GM12878 (cell line): ENCODE measurements at regions not wholly inside any gene's neighbourhood (a gene's known extent, or its start where the extent isn't known, plus 50 kb on each side); places are given as distances from the start of the nearest gene placed in this dataset.

Source experiments
- ATAC-seq: fragments of 200-7000 bp; cut with Tn5 transposase; 3 replicates; pipeline ENCODE4 v1.9.1; 2020; ENCODE audit warnings: mild to moderate bottlenecking, moderate library complexity
- BruUV-seq: library from RNA; stranded (reverse); fragments of 400-500 nt; replicated peaks from 2 replicates; lab custom pipeline; 2021; lab: Mats Ljungman, UMichigan
- CTCF ChIA-PET: fragments of 300-600 bp; sonication (Branson Sonifier 250); formaldehyde crosslinking; extraction: SDS; loops from one replicate; lab custom pipeline; 2021; ENCODE audit warnings: inconsistent platforms; lab: Yijun Ruan, JAX
- POLR2A ChIA-PET: fragments of 350-600 bp; formaldehyde crosslinking; extraction: SDS; loops from one replicate; lab custom pipeline; 2021; ENCODE audit warnings: inconsistent platforms; lab: Charles Lee
- RAD21 ChIA-PET: fragments of 300-600 bp; sonication (Branson Sonifier 250); formaldehyde crosslinking; loops from one replicate; lab custom pipeline; 2023; ENCODE audit warnings: antibody characterized with exemption; ENCODE audit not compliant: unreplicated experiment; lab: Charles Lee
- SMC1A ChIA-PET: fragments of 300-600 bp; sonication (Branson Sonifier 250); formaldehyde crosslinking; loops from one replicate; lab custom pipeline; 2023; ENCODE audit not compliant: unreplicated experiment, uncharacterized antibody; lab: Charles Lee
- DNase-seq: peaks from one replicate; pipeline ENCODE4 v3.0.0-alpha.2; 2011; ENCODE audit warnings: low read depth, low spot score
- FAIRE-seq: peaks from 3 replicates; lab custom pipeline; 2011; peaks lifted over from hg19 to GRCh38; lab: Jason Lieb, UNC
- H2AFZ ChIP-seq: 2 replicates; pipeline ENCODE4 v1.6.0; 2011; ENCODE audit warnings: low read depth, low read length, control low read depth; ENCODE audit not compliant: control insufficient read depth
- H3K27ac ChIP-seq: 2 replicates; pipeline ENCODE4 v1.5.1; 2011; ENCODE audit warnings: control low read depth; ENCODE audit not compliant: control insufficient read depth, insufficient read depth
- H3K27me3 ChIP-seq, 2 experiments: replicated peaks in 1 of 2; 2 replicates each; pipeline versions ENCODE4 v1.6.0 to v1.6.1; 2011; ENCODE audit warnings: low read length in 1 of 2; ENCODE audit not compliant: control insufficient read depth in 2 of 2, insufficient read depth in 2 of 2
- H3K36me3 ChIP-seq, 2 experiments: 2 replicates each; pipeline ENCODE4 v1.5.1; 2011; ENCODE audit warnings: low read length in 1 of 2; ENCODE audit not compliant: control insufficient read depth in 2 of 2, insufficient read depth in 2 of 2
- H3K4me1 ChIP-seq: 2 replicates; pipeline ENCODE4 v1.6.1; 2011; ENCODE audit warnings: mild to moderate bottlenecking, low read length, moderate library complexity, mixed read lengths; ENCODE audit not compliant: control insufficient read depth, insufficient read depth
- H3K4me2 ChIP-seq: 2 replicates; pipeline ENCODE4 v1.6.0; 2011; ENCODE audit warnings: control low read depth; ENCODE audit not compliant: control insufficient read depth, insufficient read depth
- H3K4me3 ChIP-seq: fragments of 200-600 bp; sonication (generic); 2 replicates; pipeline ENCODE4 v1.5.1; 2016
- H3K79me2 ChIP-seq: 2 replicates; pipeline ENCODE4 v1.6.0; 2011; ENCODE audit warnings: low read length; ENCODE audit not compliant: control insufficient read depth, insufficient read depth
- H3K9ac ChIP-seq: 2 replicates; pipeline ENCODE4 v1.8.0; 2011; ENCODE audit warnings: low read length, control low read depth, mixed read lengths; ENCODE audit not compliant: control insufficient read depth, insufficient read depth
- H3K9me3 ChIP-seq: replicated peaks from 3 replicates; pipeline ENCODE4 v1.5.1; 2011; ENCODE audit warnings: mild to moderate bottlenecking, low read length; ENCODE audit not compliant: control insufficient read depth, insufficient read depth
- H4K20me1 ChIP-seq: 2 replicates; pipeline ENCODE4 v1.6.0; 2011; ENCODE audit not compliant: control insufficient read depth, insufficient read depth
- BCL3 ChIP-seq: IDR thresholded peaks from 2 replicates; pipeline ENCODE4 v1.6.1; 2011; ENCODE audit warnings: borderline replicate concordance, low read depth, mild to moderate bottlenecking, moderate library complexity, low read length; ENCODE audit not compliant: insufficient read depth, poor library complexity, severe bottlenecking
- HSF1 ChIP-seq: fragments of 150-350 bp; IDR thresholded peaks from 2 replicates; pipeline ENCODE4 v1.6.1; 2014; ENCODE audit warnings: mild to moderate bottlenecking, low read depth, low read length
- MLLT1 ChIP-seq: fragments of 450-650 bp; IDR thresholded peaks from 2 replicates; pipeline ENCODE4 v1.6.1; 2016; ENCODE audit warnings: mild to moderate bottlenecking
- MTA3 ChIP-seq: IDR thresholded peaks from 2 replicates; pipeline ENCODE4 v1.6.1; 2012; ENCODE audit warnings: low read length, inconsistent platforms, borderline replicate concordance
- SPI1 ChIP-seq: IDR thresholded peaks from 2 replicates; pipeline ENCODE4 v1.6.1; 2011; ENCODE audit warnings: low read depth, mild to moderate bottlenecking, low read length, moderate library complexity, borderline replicate concordance; ENCODE audit not compliant: insufficient read depth
- ZBED1 ChIP-seq: IDR thresholded peaks from 2 replicates; pipeline ENCODE4 v1.6.1; 2016; ENCODE audit warnings: borderline replicate concordance
- ZNF622 ChIP-seq: fragments of 450-650 bp; IDR thresholded peaks from 2 replicates; pipeline ENCODE4 v1.6.1; 2017; ENCODE audit warnings: mild to moderate bottlenecking, inconsistent platforms
- ZNF687 ChIP-seq: fragments of 450-650 bp; IDR thresholded peaks from 2 replicates; pipeline ENCODE4 v1.6.1; 2017; ENCODE audit warnings: mild to moderate bottlenecking, moderate library complexity
- WGBS: methylation state at CpG from one replicate; pipeline ENCODE4 v1.1.6; 2016; ENCODE audit warnings: low lambda C conversion rate; ENCODE audit not compliant: insufficient replicate concordance, insufficient coverage; ENCODE audit errors: missing lambda C conversion rate; 5-methylcytosine and 5-hydroxymethylcytosine counted together
- in situ Hi-C: fragments of 300-500 bp; cut with MboI; formaldehyde crosslinking; loops from 9 replicates; pipeline ENCODE4 v1.14.3; 2018; ENCODE audit warnings: mixed read lengths
- intact Hi-C: fragments of 100-400 bp; cut with micrococcal nuclease; formaldehyde crosslinking; loops from one replicate; pipeline ENCODE4 v1.14.2; 2022; ENCODE audit not compliant: unreplicated experiment

- TF ChIP-seq ZNF687 (no peak), MTA3 (no peak), MLLT1 (no peak), SPI1 (no peak)
Observed at GRCh38 chr15:62779036-62779770, 263.3 kb upstream of the TPM1 start (continued).

GRCh38 chr15:62779899-62780298, 262.6 kb upstream of the TPM1 start:
- RAD21 ChIA-PET = no interaction called here
- TF ChIP-seq BCL3 (no peak), ZBED1 (no peak), HSF1 (no peak), ZNF622 (no peak)
- H3K4me2 ChIP-seq = no peak overlapping the region
- no peaks in the 10 kb centered on the region for H3K36me3 ChIP-seq
- no peak overlapping the region for H3K27ac ChIP-seq
- ATAC-seq = no peak
- H3K4me3 ChIP-seq = no peak overlapping the region
- no peaks in the 10 kb centered on the region for H3K9me3 ChIP-seq
- BruUV-seq = no TSS peak
- H3K9ac ChIP-seq = no peak overlapping the region
- no peak overlapping the region for H2AFZ ChIP-seq
- CTCF ChIA-PET = no interaction called here
- SMC1A ChIA-PET = interaction anchor here (1.4 kb wide), 1 partner anchor 16 kb away, joined by 4 read pairs; no protein-coding TSS in a partner anchor
- FAIRE-seq = no peak
- in situ Hi-C loops (loop anchor here (5.0 to 10.0 kb wide), 2 partner anchors 52 to 305 kb away; no protein-coding TSS in a partner anchor), intact Hi-C loops (no loop called here)
- POLR2A ChIA-PET = no interaction called here
- H3K79me2 ChIP-seq = no peaks in the 10 kb centered on the region
- H3K4me1 ChIP-seq = no peaks in the 10 kb centered on the region
- DNase-seq = no peak
- no peaks in the 10 kb centered on the region for H3K27me3 ChIP-seq
- WGBS = 4% methylated on average over 3 of the region's 3 CpGs
- H4K20me1 ChIP-seq = no peaks in the 10 kb centered on the region
